ENCODE measurements at regions not wholly inside any gene's neighbourhood (a gene's known extent, or its start where the extent isn't known, plus 50 kb on each side); places are given as distances from the start of the nearest gene placed in this dataset.

DNA sequence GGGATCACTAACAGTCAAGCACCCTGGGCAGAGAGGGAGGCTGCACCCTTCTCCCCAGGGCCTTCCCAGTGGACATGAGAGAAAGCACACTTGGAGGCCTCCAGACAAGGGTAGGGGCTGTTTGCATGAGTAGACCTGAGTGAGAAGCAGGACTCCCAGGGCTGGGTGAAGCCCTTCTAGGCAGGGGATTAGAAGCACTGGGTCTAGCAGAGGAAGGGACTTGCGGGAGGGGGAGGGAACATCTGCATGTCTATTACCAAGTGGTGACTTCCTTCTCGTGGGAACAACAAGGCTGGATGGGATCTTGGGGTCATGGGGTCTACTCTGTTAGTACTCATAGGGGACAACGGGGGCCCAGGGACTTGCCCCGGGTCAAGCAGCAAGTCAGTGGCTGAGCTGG, 67.8 kb downstream of the EMX2 start:
- no peak for TF ChIP-seq EZH2 (IDR thresholded peaks at IDR 0.05; ENCODE audit: borderline replicate concordance, low read length)
- TF ChIP-seq, protein P1, sequence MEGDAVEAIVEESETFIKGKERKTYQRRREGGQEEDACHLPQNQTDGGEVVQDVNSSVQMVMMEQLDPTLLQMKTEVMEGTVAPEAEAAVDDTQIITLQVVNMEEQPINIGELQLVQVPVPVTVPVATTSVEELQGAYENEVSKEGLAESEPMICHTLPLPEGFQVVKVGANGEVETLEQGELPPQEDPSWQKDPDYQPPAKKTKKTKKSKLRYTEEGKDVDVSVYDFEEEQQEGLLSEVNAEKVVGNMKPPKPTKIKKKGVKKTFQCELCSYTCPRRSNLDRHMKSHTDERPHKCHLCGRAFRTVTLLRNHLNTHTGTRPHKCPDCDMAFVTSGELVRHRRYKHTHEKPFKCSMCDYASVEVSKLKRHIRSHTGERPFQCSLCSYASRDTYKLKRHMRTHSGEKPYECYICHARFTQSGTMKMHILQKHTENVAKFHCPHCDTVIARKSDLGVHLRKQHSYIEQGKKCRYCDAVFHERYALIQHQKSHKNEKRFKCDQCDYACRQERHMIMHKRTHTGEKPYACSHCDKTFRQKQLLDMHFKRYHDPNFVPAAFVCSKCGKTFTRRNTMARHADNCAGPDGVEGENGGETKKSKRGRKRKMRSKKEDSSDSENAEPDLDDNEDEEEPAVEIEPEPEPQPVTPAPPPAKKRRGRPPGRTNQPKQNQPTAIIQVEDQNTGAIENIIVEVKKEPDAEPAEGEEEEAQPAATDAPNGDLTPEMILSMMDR (IDR thresholded peaks at IDR 0.05; ENCODE audit: low read length) = no peak

All from OCI-LY1 (cell line).